Renal cortex interstitium (tissue), 11 donors: ENCODE measurements at regions not wholly inside any gene's neighbourhood (a gene's known extent, or its start where the extent isn't known, plus 50 kb on each side); places are given as distances from the start of the nearest gene placed in this dataset.

ENCODE experiments used
- DNase-seq, 11 donors: peaks; one replicate each; pipeline ENCODE4 v3.0.0-alpha.2; 2013; ENCODE audit warnings: low read depth in 9 of 11, low spot score in 4 of 11; ENCODE audit errors: extremely low read depth in 1 of 11

DNA sequence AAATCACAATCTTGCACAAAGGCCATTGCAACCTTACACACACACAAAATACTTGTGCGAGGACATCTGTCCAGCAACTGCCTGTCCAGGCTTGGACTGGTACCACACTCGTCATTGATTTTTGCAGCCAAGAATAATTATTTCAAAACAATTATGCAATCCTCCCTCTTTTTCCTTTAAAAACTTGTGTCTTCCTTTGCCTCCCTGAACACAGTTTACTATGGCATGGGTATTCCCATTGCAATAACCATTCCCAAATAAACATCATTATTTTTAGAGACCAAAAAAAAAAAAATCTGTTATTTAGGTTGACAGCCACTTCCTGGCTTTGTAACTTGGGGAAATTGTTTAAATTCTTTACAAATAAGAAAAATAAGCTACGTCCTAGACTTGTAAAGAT, 54.0 kb downstream of the C11orf91 start:
- no peak for DNase-seq

DNA sequence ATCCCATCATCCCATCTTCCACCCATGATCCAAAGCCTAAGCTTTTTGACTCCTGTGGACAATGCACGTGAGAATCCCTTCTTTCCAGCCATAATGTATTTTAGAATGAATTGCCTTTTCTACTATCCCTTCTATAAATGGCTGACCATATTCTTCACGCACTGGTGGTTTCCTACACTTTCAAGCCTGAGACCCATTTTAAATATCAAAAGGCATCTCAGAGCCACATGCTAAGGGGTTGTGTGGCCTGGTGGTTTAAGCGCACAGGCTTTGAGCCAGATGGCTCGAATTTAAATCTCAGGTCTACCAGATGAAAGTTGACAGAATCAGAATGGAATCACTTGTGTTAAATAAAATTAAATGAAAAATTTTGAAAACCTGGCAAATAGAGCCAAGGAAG, 54.5 kb downstream of the C11orf91 start:
- DNase-seq = no peak

DNA sequence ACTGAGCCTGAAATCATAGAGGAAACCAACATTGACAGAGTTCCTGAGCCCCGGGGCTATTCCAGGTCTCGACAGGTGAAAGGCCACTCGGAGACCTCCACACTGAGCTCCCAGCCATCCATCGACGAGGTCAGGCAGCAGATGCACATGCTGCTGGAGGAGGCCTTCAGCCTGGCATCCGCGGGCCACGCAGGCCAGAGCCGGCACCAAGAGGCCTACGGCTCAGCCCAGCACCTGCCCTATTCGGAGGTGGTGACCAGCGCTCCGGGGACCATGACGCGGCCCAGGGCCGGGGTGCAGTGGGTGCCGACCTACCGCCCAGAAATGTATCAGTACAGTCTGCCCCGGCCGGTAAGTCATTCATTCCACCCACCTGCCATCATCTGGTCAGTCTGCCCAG, 54.9 kb downstream of the C11orf91 start:
- no peak for DNase-seq

- no peak for DNase-seq
These were observed 57.3 kb downstream of the C11orf91 start for GRCh38 chr11:33643167-33643824.

GRCh38 chr11:33642461-33643166, 58.0 kb downstream of the C11orf91 start:
- DNase-seq = no peak

DNA sequence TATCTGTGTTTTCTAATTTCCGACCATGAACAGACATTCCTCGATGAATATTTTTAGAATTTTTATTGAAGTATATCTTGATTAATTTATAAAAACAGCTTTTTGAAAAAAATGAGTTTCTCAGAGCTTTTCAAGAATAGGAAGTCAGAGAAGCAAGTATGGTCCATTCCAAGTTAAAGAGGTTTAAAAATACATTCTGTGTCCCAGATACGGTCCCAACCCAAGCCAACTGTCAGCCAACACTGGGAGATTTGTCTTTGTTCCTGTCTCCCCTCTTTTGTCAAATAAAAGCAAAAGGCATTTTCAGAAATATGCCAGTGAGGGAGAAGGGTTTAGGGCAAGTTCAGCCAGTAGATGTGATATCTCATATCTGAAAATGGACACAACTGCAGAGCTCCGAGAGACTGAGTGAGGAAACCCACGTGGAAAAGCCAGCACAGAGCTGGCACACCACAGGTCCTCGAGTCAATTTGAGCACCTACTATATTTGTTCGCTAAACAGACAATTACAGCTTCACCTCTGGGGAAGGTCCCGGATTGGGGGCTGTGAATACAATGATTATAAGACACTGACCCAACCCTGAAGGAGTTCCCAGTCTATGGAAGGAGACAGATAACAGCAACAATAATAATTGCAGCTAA, 59.8 kb downstream of the C11orf91 start:
- DNase-seq = no peak

DNA sequence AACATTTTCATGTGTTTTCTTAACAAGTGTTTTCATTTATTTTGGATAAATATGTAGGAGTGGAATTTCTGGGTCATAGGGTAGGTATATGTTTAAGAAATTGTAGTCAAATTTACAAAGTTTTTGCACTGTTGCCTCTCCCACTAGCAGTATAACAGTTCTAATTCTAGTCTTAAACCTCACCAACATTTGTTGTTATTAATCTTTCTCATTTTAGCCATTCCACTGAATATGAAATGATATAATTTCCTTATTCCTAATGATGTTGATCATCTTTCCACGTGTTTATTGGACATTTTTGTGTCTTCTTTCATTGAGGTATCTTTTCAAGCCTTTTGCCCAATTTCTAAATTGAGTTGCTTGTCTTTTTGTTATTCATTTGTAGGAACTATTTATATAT, 62.0 kb downstream of the C11orf91 start:
- no peak for DNase-seq

GRCh38 chr11:33636104-33636503, 64.5 kb downstream of the C11orf91 start:
- no peak for DNase-seq

DNA sequence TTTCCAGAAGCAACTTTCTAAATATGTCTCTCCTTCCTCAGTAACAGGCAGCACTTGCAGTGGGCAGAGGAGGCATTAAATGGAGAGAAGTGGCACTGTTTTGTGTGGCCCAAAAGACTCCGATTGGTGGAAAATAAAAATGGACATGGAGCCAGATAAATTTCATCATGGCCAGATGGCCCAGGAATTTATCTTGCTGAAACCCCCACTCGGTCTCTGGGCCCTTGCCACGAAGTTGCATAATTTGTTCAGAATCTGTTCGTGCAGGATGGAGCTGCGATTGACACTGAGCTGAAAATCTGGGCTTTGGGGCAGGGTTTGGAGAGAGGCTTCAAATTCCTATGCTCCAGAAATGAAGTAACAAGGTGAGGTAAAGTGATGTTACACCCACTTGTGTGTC, 65.5 kb downstream of the C11orf91 start:
- DNase-seq = no peak

DNA sequence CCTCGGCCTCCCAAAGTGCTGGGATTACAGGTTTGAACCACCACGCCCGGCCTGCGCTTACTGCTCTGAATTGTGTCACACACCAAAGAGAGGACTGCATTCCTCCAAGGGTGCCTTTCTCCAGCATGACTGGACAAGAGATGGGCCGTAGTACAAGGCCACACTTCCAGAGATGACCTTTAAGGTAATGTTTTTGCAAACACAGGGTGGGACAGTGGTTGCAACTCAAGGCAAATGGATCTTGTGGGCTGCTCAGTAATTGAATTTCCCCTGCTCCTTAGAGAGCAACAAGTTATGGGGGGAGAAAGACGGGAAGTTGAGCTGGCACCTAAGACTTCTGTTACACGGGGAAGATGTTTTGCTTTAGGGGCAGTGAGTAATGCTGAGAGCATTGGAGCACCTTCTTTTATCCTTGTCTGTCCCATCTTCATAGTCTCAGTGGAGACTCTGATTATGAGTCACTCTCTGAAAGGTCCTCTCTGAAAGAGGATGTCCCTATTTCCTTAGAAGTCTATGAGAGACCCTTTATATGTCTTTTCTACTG, 66.3 kb downstream of the C11orf91 start:
- no peak for DNase-seq

- DNase-seq = no peak
These were observed 67.2 kb downstream of the C11orf91 start for GRCh38 chr11:33633251-33634003.

- DNase-seq = no peak
These were observed 68.9 kb downstream of the C11orf91 start for GRCh38 chr11:33631749-33632091.

DNA sequence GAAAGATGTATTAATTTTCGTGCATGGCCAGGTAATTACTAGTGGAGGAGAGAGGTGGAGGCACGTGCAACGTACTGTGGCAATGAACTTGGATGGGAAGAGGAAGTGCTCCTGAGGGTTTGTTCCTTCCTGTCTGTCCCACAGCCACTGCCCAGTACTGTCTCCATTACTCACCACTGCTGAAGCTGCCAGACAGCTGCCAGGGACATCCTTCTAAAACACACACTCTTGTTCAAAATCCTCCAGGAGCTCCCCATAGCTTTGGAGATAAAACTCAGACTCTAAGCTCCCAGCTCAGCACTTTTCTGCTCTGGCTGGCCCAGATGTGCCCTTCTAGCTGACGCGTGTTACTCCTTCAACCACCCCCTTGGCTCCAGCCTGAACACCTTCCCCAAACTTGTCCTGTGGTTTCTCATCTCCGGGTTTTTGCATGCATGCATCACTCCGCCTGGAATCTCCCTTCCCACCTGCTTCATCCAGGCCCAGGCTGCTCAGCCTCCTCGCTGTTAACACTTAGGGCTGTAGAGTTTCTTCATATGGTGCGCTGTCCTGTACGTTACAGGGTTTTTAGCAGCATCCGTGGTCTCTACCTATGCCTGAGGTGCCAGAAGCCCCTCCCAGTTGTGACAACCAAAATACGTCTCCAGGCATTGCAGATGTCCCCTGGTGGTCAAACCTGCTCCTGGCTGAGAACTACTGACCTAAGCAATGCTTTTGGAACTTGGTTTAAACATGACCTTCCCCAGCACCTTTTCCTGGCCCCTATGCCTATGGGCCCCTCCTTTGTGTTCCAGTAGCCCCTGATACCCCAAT, 69.5 kb downstream of the C11orf91 start:
- DNase-seq = no peak

DNA sequence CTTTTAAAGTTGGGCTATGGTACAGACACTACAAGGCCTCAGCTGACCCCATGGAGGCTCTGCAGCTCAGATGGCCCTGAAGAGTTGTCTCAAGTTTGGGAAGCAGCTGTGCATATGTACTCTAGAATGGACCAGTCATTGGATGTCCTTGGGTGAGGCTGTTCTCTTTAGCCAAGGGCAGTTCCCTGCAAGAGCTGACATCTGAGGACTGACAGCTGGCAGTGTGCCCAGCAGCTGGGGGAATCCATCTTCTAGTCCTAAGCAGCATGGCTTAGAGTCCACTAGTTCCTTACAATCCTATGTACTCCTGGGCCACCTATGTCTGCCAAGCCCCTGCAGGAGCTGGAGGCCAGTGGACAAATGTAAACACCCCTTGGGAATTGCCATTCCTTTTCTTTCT, 76.5 kb downstream of the C11orf91 start:
- DNase-seq = no peak

DNA sequence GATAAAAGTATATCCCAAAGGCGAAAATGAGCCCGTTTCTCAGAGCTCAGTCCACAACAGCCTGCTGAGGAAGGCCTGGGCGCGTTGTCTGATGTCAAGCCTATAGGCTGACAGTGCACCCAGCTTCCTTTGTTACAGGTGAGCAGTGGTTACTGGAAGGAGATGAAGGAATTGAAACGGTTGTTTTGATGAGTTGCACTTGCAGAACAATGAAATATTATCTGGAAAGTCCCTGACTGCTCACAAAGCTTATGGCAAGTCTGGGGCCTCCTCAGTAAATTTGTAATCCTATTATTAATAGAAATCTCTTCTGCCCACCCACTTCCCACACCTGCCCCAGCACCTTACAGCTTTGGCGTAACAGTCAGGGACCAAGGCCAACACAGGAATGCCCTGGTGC, 77.8 kb downstream of the C11orf91 start:
- no peak for DNase-seq

GRCh38 chr11:33622186-33622585, 78.4 kb downstream of the C11orf91 start:
- DNase-seq = no peak

GRCh38 chr11:33620423-33621171, 80.0 kb downstream of the C11orf91 start:
- no peak for DNase-seq

DNA sequence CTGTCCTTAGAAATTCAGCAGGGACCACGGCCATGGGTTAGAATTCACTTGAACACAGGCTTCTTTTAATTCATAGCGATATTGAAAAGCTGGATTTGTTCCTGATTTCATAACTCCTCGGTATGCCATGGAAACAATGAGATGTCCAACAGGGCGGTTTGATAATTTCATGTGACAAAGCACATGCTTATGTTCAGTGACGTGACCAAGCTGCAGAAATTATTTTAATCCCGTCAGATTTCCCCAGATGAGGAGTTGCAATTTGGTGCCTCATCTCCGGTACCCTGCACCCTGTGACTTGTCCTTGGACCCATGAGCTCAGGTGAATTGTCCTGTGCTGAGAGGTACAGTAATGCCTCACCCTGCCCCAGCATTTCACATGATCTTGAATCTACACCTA, 81.7 kb downstream of the C11orf91 start:
- no peak for DNase-seq
